Body of pancreas (tissue), 4 donors: ENCODE measurements at regions not wholly inside any gene's neighbourhood (a gene's known extent, or its start where the extent isn't known, plus 50 kb on each side); places are given as distances from the start of the nearest gene placed in this dataset.
"Not testable (repeated sequence)": the region's sequence is repeated elsewhere in the genome, so short reads cannot be mapped to it uniquely, and the experiment has no call there.

Source experiments
- CTCF ChIP-seq, 7 experiments: fragments of 450-650 bp in 4 of 7; fragments of 200-600 bp in 3 of 7; sonication (generic) in 3 of 7; IDR thresholded peaks; one replicate each; pipeline ENCODE4 v1.5.1; 2016 to 2019; ENCODE audit warnings: antibody characterized with exemption in 7 of 7
- POLR2A ChIP-seq, 3 donors: fragments of 450-650 bp; IDR thresholded peaks; one replicate each; pipeline ENCODE4 v1.6.1; 2016; ENCODE audit warnings: antibody characterized with exemption in 3 of 3, mild to moderate bottlenecking in 2 of 3

GRCh38 chr15:58323321-58323720 lies 108.5 kb upstream of the LIPC start:
- not testable (repeated sequence) for TF ChIP-seq CTCF, POLR2A (IDR thresholded peaks at IDR 0.05)
